DOHH2 (cell line): ENCODE measurements at regions not wholly inside any gene's neighbourhood (a gene's known extent, or its start where the extent isn't known, plus 50 kb on each side); places are given as distances from the start of the nearest gene placed in this dataset.

Source experiments
- H3F3A ChIP-seq: fragments of 200-600 bp; sonication (generic), shearing (Covaris generic); 2 replicates; pipeline ENCODE4 v1.6.0; 2016; ENCODE audit warnings: antibody characterized with exemption, mild to moderate bottlenecking; ENCODE audit not compliant: control insufficient read depth, insufficient read depth
- H3K27ac ChIP-seq: fragments of 200-600 bp; sonication (generic); 2 replicates; pipeline ENCODE4 v1.5.1; 2014; ENCODE audit warnings: low read depth, mild to moderate bottlenecking, low read length, moderate library complexity
- H3K27me3 ChIP-seq: fragments of 200-600 bp; sonication (generic); 2 replicates; pipeline ENCODE4 v1.6.1; 2014; ENCODE audit warnings: mild to moderate bottlenecking, low read length, mixed read lengths; ENCODE audit not compliant: control insufficient read depth
- H3K36me3 ChIP-seq: fragments of 200-600 bp; sonication (generic); 2 replicates; pipeline ENCODE4 v1.6.1; 2014; ENCODE audit warnings: mild to moderate bottlenecking, low read length, moderate library complexity, mixed read lengths; ENCODE audit not compliant: control insufficient read depth
- H3K4me1 ChIP-seq: fragments of 200-600 bp; sonication (generic); 2 replicates; pipeline ENCODE4 v1.6.1; 2014; ENCODE audit warnings: mild to moderate bottlenecking, low read length, mixed read lengths; ENCODE audit not compliant: control insufficient read depth
- H3K4me2 ChIP-seq: fragments of 200-600 bp; sonication (generic); 2 replicates; pipeline ENCODE4 v1.6.0; 2014; ENCODE audit warnings: mild to moderate bottlenecking, low read length, moderate library complexity
- H3K4me3 ChIP-seq: fragments of 200-600 bp; sonication (generic); 2 replicates; pipeline ENCODE4 v1.5.1; 2014; ENCODE audit warnings: mild to moderate bottlenecking, low read length, mixed read lengths
- H3K79me2 ChIP-seq: fragments of 200-600 bp; sonication (generic); 2 replicates; pipeline ENCODE4 v1.6.1; 2014; ENCODE audit warnings: mild to moderate bottlenecking, low read length, mixed read lengths; ENCODE audit not compliant: control insufficient read depth
- H3K9me2 ChIP-seq: fragments of 200-600 bp; sonication (generic); replicated peaks from 2 replicates; pipeline ENCODE4 v1.6.1; 2014; ENCODE audit warnings: mild to moderate bottlenecking, low read length, mixed read lengths; ENCODE audit not compliant: control insufficient read depth
- H3K9me3 ChIP-seq: fragments of 200-600 bp; sonication (generic); 2 replicates; pipeline ENCODE4 v1.6.1; 2014; ENCODE audit warnings: antibody characterized with exemption, low read length, mixed read lengths; ENCODE audit not compliant: control insufficient read depth, insufficient read depth
- H4K20me1 ChIP-seq: fragments of 200-600 bp; sonication (generic); 2 replicates; pipeline ENCODE4 v1.6.0; 2014; ENCODE audit warnings: low read depth, mild to moderate bottlenecking, antibody characterized with exemption, low read length, moderate library complexity; ENCODE audit not compliant: control insufficient read depth, insufficient read depth
- CTCF ChIP-seq: fragments of 200-600 bp; sonication (generic); IDR thresholded peaks from one replicate; pipeline ENCODE4 v1.5.1; 2014; ENCODE audit warnings: antibody characterized with exemption, mild to moderate bottlenecking, low read depth, low read length; ENCODE audit not compliant: poor library complexity, severe bottlenecking
- EZH2phosphoT487 ChIP-seq: fragments of 200-600 bp; sonication (generic); IDR thresholded peaks from 2 replicates; pipeline ENCODE4 v1.6.1; 2017; ENCODE audit warnings: borderline replicate concordance, mild to moderate bottlenecking, antibody characterized with exemption, low read length, moderate library complexity, mixed read lengths

- Histone ChIP-seq H3F3A (no peaks in the 10 kb centered on the region), H3K4me1 (peaks cover 3% of the 10 kb centered on the region), H3K27me3 (no peaks in the 10 kb centered on the region), H3K9me2 (no peaks in the 10 kb centered on the region), H3K4me2 (no peak overlapping the region), H3K27ac (no peak overlapping the region), H3K9me3 (no peaks in the 10 kb centered on the region), H4K20me1 (no peaks in the 10 kb centered on the region), H3K79me2 (no peaks in the 10 kb centered on the region), H3K4me3 (no peak overlapping the region), H3K36me3 (no peaks in the 10 kb centered on the region)
- TF ChIP-seq EZH2phosphoT487 (no peak), CTCF (no peak)
These were observed 178.4 kb downstream of the MTX2 start for GRCh38 chr2:176447616-176448015.

- TF ChIP-seq CTCF = no peak
- no peak for TF ChIP-seq EZH2phosphoT487
- Histone ChIP-seq H3K4me2 (no peak overlapping the region), H3K27ac (no peak overlapping the region)
These were observed 180.6 kb downstream of the MTX2 start for GRCh38 chr2:176449852-176450251.

GRCh38 chr2:176453784-176454183, 184.5 kb downstream of the MTX2 start:
- H3K4me2 ChIP-seq = no peak overlapping the region
- no peaks in the 10 kb centered on the region for H3K27me3 ChIP-seq
- TF ChIP-seq CTCF (no peak), EZH2phosphoT487 (no peak)
- H3K4me3 ChIP-seq = no peak overlapping the region
- H3K9me3 ChIP-seq = no peaks in the 10 kb centered on the region
- no peaks in the 10 kb centered on the region for H4K20me1 ChIP-seq
- no peaks in the 10 kb centered on the region for H3K36me3 ChIP-seq
- H3K27ac ChIP-seq = no peak overlapping the region
- H3F3A ChIP-seq = no peaks in the 10 kb centered on the region
- no peaks in the 10 kb centered on the region for H3K79me2 ChIP-seq
- no peaks in the 10 kb centered on the region for H3K9me2 ChIP-seq
- H3K4me1 ChIP-seq = no peaks in the 10 kb centered on the region

More at GRCh38 chr2:176449852-176450251, 180.6 kb downstream of the MTX2 start:
- Histone ChIP-seq H3K4me3 (no peak overlapping the region), H3K9me2 (no peaks in the 10 kb centered on the region), H3K79me2 (no peaks in the 10 kb centered on the region), H3F3A (no peaks in the 10 kb centered on the region), H4K20me1 (no peaks in the 10 kb centered on the region), H3K36me3 (no peaks in the 10 kb centered on the region), H3K4me1 (peaks cover 3% of the 10 kb centered on the region), H3K27me3 (no peaks in the 10 kb centered on the region), H3K9me3 (no peaks in the 10 kb centered on the region)
